ENCODE measurements at regions not wholly inside any gene's neighbourhood (a gene's known extent, or its start where the extent isn't known, plus 50 kb on each side); places are given as distances from the start of the nearest gene placed in this dataset.

- Mint-ChIP-seq H3K36me3 (no peaks in the 10 kb centered on the region), H3K4me3 (no peak overlapping the region), H3K4me1 (peaks cover 16% of the 10 kb centered on the region), H3K27me3 (peaks cover 2% of the 10 kb centered on the region), H3K9me3 (peaks cover 6% of the 10 kb centered on the region), H3K27ac (peak overlapping the region; percentile 4)
These were observed 54.2 kb upstream of the MCTP2 start for GRCh38 chr15:94177112-94177511.

- Mint-ChIP-seq H3K27ac (no peak overlapping the region), H3K27me3 (peaks cover 5% of the 10 kb centered on the region), H3K36me3 (no peaks in the 10 kb centered on the region), H3K4me3 (no peak overlapping the region), H3K4me1 (peaks cover 16% of the 10 kb centered on the region), H3K9me3 (peaks cover 6% of the 10 kb centered on the region)
These were observed 55.9 kb upstream of the MCTP2 start for GRCh38 chr15:94175420-94175819.

DNA sequence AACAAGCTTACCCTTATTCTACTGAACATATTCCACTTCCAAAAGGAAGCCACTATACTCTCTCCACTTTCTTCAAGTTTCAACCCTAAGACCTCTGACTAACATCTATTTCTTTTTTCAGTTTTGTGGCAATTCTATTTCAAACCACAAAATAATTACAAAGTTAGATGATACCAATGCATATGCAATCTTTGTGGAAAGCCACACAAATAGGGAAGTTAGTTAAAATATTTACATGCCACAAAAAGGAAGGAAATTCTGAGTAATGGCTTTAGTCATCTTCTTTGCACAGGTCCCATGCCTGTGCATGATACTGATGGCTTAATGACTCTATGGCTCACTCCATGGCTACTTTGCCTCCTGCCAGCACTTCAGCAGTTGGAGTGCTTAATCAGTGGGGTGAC is 57.0 kb upstream of the MCTP2 start:
- Mint-ChIP-seq H3K4me3 (no peak overlapping the region), H3K4me1 (peaks cover 16% of the 10 kb centered on the region), H3K27me3 (peaks cover 7% of the 10 kb centered on the region), H3K9me3 (peaks cover 6% of the 10 kb centered on the region), H3K36me3 (no peaks in the 10 kb centered on the region), H3K27ac (no peak overlapping the region)

- Mint-ChIP-seq H3K4me3 (no peak overlapping the region), H3K4me1 (no peaks in the 10 kb centered on the region)
These were observed 63.1 kb upstream of the MCTP2 start for GRCh38 chr15:94168250-94168649.

DNA sequence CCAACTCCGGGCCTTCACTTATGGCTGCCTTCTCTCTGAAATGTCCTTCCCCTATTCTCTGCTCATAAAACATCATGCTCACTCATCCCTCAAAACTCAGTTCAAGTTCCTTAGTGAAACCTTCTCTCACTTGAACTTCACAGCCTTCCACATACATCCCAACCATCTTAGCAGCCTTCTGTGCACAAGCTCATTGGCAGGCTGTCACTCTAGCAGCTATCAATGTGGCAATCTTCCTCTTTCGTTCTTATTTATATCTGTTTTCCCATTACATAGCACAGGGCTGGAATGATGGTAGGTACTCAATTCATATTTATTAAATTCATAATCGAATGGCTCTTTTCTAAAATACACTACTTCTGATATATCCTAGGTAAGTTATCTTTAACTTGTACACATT is 66.4 kb upstream of the MCTP2 start:
- Mint-ChIP-seq H3K27ac (no peak overlapping the region), H3K36me3 (peaks cover 2% of the 10 kb centered on the region), H3K4me3 (no peak overlapping the region)

More at GRCh38 chr15:94168250-94168649, 63.1 kb upstream of the MCTP2 start:
- Mint-ChIP-seq H3K27ac (no peak overlapping the region), H3K27me3 (peaks cover 7% of the 10 kb centered on the region), H3K9me3 (no peaks in the 10 kb centered on the region), H3K36me3 (peaks cover 2% of the 10 kb centered on the region)

GRCh38 chr15:94164202-94164807 is 67.1 kb upstream of the MCTP2 start:
- Mint-ChIP-seq H3K27ac (no peak overlapping the region), H3K4me1 (no peaks in the 10 kb centered on the region), H3K36me3 (peaks cover 2% of the 10 kb centered on the region), H3K9me3 (no peaks in the 10 kb centered on the region), H3K27me3 (no peaks in the 10 kb centered on the region), H3K4me3 (no peak overlapping the region)

More for the DNA sequence above, 66.4 kb upstream of the MCTP2 start:
- no peaks in the 10 kb centered on the region for H3K4me1 Mint-ChIP-seq
- H3K27me3 Mint-ChIP-seq, result no peaks in the 10 kb centered on the region
- H3K9me3 Mint-ChIP-seq, result no peaks in the 10 kb centered on the region

DNA sequence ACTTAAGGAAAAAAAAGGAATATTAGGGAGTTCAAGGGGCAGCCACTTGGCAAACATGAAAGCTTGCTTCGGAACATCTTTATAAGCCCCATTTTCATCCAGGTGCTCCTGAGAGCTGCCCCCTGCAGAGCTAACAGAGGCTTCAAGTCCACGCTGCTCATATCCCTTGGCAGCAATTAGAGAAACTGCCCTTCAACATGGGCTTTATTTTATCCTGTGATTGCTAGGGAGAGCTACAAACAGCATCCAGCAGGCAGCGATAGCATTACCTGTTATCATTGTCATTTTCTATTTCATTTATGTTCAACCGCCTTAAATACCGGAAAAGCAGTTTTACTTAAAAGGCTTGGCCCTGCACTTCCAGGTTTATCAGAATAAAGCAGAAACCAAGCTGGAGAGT is 68.4 kb upstream of the MCTP2 start:
- Mint-ChIP-seq H3K36me3 (peaks cover 2% of the 10 kb centered on the region), H3K4me3 (no peak overlapping the region), H3K4me1 (no peaks in the 10 kb centered on the region), H3K27me3 (no peaks in the 10 kb centered on the region), H3K9me3 (no peaks in the 10 kb centered on the region), H3K27ac (no peak overlapping the region)

GRCh38 chr15:94154255-94154654 is 77.1 kb upstream of the MCTP2 start:
- Mint-ChIP-seq H3K4me3 (no peak overlapping the region), H3K36me3 (no peaks in the 10 kb centered on the region), H3K9me3 (peaks cover 18% of the 10 kb centered on the region), H3K27me3 (peaks cover 25% of the 10 kb centered on the region), H3K4me1 (no peaks in the 10 kb centered on the region), H3K27ac (no peak overlapping the region)

- Mint-ChIP-seq H3K4me1 (no peaks in the 10 kb centered on the region), H3K36me3 (peaks cover 3% of the 10 kb centered on the region), H3K27ac (no peak overlapping the region), H3K27me3 (peaks cover 28% of the 10 kb centered on the region), H3K9me3 (peaks cover 13% of the 10 kb centered on the region), H3K4me3 (no peak overlapping the region)
These were observed 86.3 kb upstream of the MCTP2 start for GRCh38 chr15:94145046-94145445.

GRCh38 chr15:94141802-94142201 is 89.6 kb upstream of the MCTP2 start:
- Mint-ChIP-seq H3K9me3 (peaks cover 13% of the 10 kb centered on the region), H3K4me3 (no peak overlapping the region), H3K27me3 (peaks cover 26% of the 10 kb centered on the region), H3K36me3 (peaks cover 3% of the 10 kb centered on the region), H3K27ac (no peak overlapping the region), H3K4me1 (no peaks in the 10 kb centered on the region)

GRCh38 chr15:94135486-94136147 is 95.7 kb upstream of the MCTP2 start:
- H3K27me3 Mint-ChIP-seq, result peaks cover 27% of the 10 kb centered on the region
- H3K4me1 Mint-ChIP-seq, result no peaks in the 10 kb centered on the region
- no peak overlapping the region for H3K27ac Mint-ChIP-seq
- peaks cover 2% of the 10 kb centered on the region for H3K36me3 Mint-ChIP-seq
- H3K4me3 Mint-ChIP-seq, result no peak overlapping the region
- peaks cover 5% of the 10 kb centered on the region for H3K9me3 Mint-ChIP-seq

DNA sequence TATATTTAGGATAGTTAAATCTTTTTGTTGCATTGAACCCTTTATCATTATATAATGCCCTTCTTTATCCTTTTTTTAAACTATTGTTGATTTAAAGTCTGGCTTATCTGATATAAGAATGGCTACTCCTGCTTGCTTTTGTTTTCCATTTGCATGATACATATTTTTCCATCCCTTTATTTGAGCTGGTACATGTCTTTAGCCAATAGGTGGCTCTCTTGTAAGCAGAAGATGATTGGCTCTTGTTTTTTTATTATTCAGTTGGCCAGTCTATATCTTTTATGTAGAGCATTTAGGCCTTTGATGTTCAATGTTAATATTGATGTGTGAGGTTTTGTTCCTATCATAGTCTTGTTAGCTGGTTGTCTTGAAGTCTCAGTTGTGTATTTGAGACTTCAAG is 99.5 kb upstream of the MCTP2 start:
- Mint-ChIP-seq H3K9me3 (peaks cover 5% of the 10 kb centered on the region), H3K27me3 (peaks cover 26% of the 10 kb centered on the region), H3K27ac (no peak overlapping the region), H3K4me3 (no peak overlapping the region), H3K36me3 (peaks cover 2% of the 10 kb centered on the region), H3K4me1 (no peaks in the 10 kb centered on the region)

GRCh38 chr15:94130504-94130903 is 100.9 kb upstream of the MCTP2 start:
- Mint-ChIP-seq H3K36me3 (peaks cover 2% of the 10 kb centered on the region), H3K9me3 (peaks cover 5% of the 10 kb centered on the region), H3K27me3 (peaks cover 22% of the 10 kb centered on the region), H3K4me1 (no peaks in the 10 kb centered on the region), H3K27ac (no peak overlapping the region), H3K4me3 (no peak overlapping the region)

GRCh38 chr15:94127006-94127405 is 104.4 kb upstream of the MCTP2 start:
- Mint-ChIP-seq H3K27me3 (peaks cover 7% of the 10 kb centered on the region), H3K4me3 (no peak overlapping the region), H3K9me3 (no peaks in the 10 kb centered on the region), H3K27ac (no peak overlapping the region), H3K36me3 (no peaks in the 10 kb centered on the region), H3K4me1 (no peaks in the 10 kb centered on the region)

DNA sequence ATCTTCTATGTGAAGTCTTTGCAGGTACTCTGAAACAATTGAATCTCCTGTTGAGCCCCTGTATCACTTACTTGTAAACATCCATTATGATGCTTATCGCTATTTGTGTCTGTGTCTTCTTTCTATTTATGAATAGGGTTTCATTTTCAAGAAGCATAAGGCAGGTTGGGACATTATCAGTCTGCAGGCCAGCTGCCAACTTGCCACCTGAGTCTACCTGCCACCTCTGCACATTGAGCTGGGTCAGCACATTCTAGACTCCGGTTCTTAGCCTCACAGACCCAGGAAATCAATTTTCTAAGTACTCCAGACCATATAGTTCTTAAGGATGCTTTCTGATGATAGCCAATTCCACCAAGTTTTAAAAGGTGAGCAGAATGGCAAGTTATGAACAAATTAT is 105.7 kb upstream of the MCTP2 start:
- no peak overlapping the region for H3K27ac Mint-ChIP-seq
- H3K4me3 Mint-ChIP-seq, result no peak overlapping the region
- peaks cover 4% of the 10 kb centered on the region for H3K27me3 Mint-ChIP-seq
- H3K9me3 Mint-ChIP-seq, result no peaks in the 10 kb centered on the region
- H3K36me3 Mint-ChIP-seq, result no peaks in the 10 kb centered on the region
- H3K4me1 Mint-ChIP-seq, result no peaks in the 10 kb centered on the region

GRCh38 chr15:94125156-94125555 is 106.2 kb upstream of the MCTP2 start:
- peaks cover 3% of the 10 kb centered on the region for H3K27me3 Mint-ChIP-seq
- H3K4me3 Mint-ChIP-seq, result no peak overlapping the region
- no peaks in the 10 kb centered on the region for H3K4me1 Mint-ChIP-seq
- no peak overlapping the region for H3K27ac Mint-ChIP-seq
- no peaks in the 10 kb centered on the region for H3K36me3 Mint-ChIP-seq
- H3K9me3 Mint-ChIP-seq, result no peaks in the 10 kb centered on the region

GRCh38 chr15:94122516-94122915 is 108.8 kb upstream of the MCTP2 start:
- H3K4me1 Mint-ChIP-seq, result no peaks in the 10 kb centered on the region
- no peak overlapping the region for H3K4me3 Mint-ChIP-seq
- H3K9me3 Mint-ChIP-seq, result no peaks in the 10 kb centered on the region
- H3K27ac Mint-ChIP-seq, result no peak overlapping the region
- H3K36me3 Mint-ChIP-seq, result no peaks in the 10 kb centered on the region
- H3K27me3 Mint-ChIP-seq, result no peaks in the 10 kb centered on the region
